ENCODE measurements at regions not wholly inside any gene's neighbourhood (a gene's known extent, or its start where the extent isn't known, plus 50 kb on each side); places are given as distances from the start of the nearest gene placed in this dataset.
"Not testable (repeated sequence)": the region's sequence is repeated elsewhere in the genome, so short reads cannot be mapped to it uniquely, and the experiment has no call there.

DNA sequence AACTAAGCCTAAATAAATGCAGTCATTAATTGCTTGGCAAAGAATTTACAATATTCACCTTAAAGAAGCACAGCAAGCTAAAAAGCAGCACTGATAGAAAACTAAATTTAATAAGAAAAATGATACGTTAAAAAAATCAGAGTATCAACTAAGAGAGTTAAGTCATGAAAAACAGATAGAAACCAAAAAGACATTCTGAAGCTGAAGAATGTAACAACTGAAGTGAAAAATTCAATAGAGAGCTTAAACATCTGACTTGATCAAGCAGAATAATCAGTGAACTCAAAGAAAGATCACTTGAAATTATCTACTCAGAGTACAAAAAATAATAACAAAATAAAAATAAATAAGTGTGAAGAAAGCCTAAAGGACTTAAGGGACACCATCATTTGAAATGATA is 588.0 kb upstream of the HS3ST1 start:
- H2AFZ ChIP-seq (ENCODE audit: insufficient read depth, low read depth, low read length, poor library complexity, severe bottlenecking), result no peak overlapping the region
- H3K27me3 ChIP-seq (replicated peaks in 1 of 4; ENCODE audit: control extremely low read depth in 1 of 4, control insufficient read depth in 3 of 4, insufficient read depth in 4 of 4, low read length in 3 of 4), result no peaks in the 10 kb centered on the region
- no peaks in the 10 kb centered on the region for H3K4me1 Mint-ChIP-seq
- no peak overlapping the region for H3K9ac ChIP-seq (ENCODE audit: low read length)
- H3K4me3 Mint-ChIP-seq, result no peak overlapping the region
- ATAC-seq (ENCODE audit: low read depth) (no peak), DNase-seq (no peak)
- no peaks in the 10 kb centered on the region for H3K36me3 ChIP-seq (replicated peaks in 1 of 2; ENCODE audit: control extremely low read depth in 1 of 2, control insufficient read depth in 1 of 2, extremely low read depth in 1 of 2, insufficient read depth in 2 of 2, low read length in 1 of 2)
- intact Hi-C loops (cut with micrococcal nuclease), result no loop called here
- no peak overlapping the region for H3K27ac Mint-ChIP-seq
- H3K4me2 ChIP-seq (replicated peaks; ENCODE audit: low read depth, low read length, poor library complexity, severe bottlenecking), result no peak overlapping the region
- H3K27me3 Mint-ChIP-seq, result no peaks in the 10 kb centered on the region
- H4K20me1 ChIP-seq (ENCODE audit: control insufficient read depth, insufficient read depth, low read length, poor library complexity, severe bottlenecking), result no peaks in the 10 kb centered on the region
- H3K9me3 Mint-ChIP-seq (ENCODE audit: insufficient read depth), result peaks cover 6% of the 10 kb centered on the region
- ChIA-PET POLR2A (no interaction called here), CTCF (no interaction called here)
- no CpG with 5 or more reads among the region's 1 CpG for WGBS (ENCODE audit: insufficient coverage)
- peaks cover 3 to 7% (median 7%) of the 10 kb centered on the region in 3 donors for H3K9me3 ChIP-seq (ENCODE audit: control extremely low read depth in 1 of 3, control insufficient read depth in 2 of 3, insufficient read depth in 1 of 3, low read length in 2 of 3)
- no peaks in the 10 kb centered on the region for H3K79me2 ChIP-seq (ENCODE audit: control insufficient read depth, insufficient read depth, low read length)
- TF ChIP-seq EZH2 (IDR thresholded peaks at IDR 0.05; ENCODE audit: borderline replicate concordance, insufficient read depth, low read depth, low read length, poor library complexity, severe bottlenecking), result no peak
- TF ChIP-seq, protein P1, sequence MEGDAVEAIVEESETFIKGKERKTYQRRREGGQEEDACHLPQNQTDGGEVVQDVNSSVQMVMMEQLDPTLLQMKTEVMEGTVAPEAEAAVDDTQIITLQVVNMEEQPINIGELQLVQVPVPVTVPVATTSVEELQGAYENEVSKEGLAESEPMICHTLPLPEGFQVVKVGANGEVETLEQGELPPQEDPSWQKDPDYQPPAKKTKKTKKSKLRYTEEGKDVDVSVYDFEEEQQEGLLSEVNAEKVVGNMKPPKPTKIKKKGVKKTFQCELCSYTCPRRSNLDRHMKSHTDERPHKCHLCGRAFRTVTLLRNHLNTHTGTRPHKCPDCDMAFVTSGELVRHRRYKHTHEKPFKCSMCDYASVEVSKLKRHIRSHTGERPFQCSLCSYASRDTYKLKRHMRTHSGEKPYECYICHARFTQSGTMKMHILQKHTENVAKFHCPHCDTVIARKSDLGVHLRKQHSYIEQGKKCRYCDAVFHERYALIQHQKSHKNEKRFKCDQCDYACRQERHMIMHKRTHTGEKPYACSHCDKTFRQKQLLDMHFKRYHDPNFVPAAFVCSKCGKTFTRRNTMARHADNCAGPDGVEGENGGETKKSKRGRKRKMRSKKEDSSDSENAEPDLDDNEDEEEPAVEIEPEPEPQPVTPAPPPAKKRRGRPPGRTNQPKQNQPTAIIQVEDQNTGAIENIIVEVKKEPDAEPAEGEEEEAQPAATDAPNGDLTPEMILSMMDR (IDR thresholded peaks at IDR 0.05), result no peak
- H3K27ac ChIP-seq (ENCODE audit: low read length in 2 of 2), result no peak overlapping the region
- no peaks in the 10 kb centered on the region for H3K4me1 ChIP-seq (ENCODE audit: control insufficient read depth in 2 of 2, insufficient read depth in 2 of 2, low read length in 2 of 2)
- no peak overlapping the region for H3K4me3 ChIP-seq (ENCODE audit: control extremely low read depth in 1 of 5, extremely low read depth in 1 of 5, insufficient read depth in 1 of 5, low read depth in 2 of 5, low read length in 4 of 5)

GRCh38 chr4:12005471-12005870 is 576.8 kb upstream of the HS3ST1 start:
- Mint-ChIP-seq H3K4me3 (no peak overlapping the region), H3K9me3 (ENCODE audit: insufficient read depth) (peaks cover 5% of the 10 kb centered on the region), H3K27me3 (no peaks in the 10 kb centered on the region), H3K4me1 (no peaks in the 10 kb centered on the region), H3K27ac (no peak overlapping the region)
- Histone ChIP-seq H3K9me3 (ENCODE audit: control extremely low read depth in 1 of 3, control insufficient read depth in 2 of 3, insufficient read depth in 1 of 3, low read length in 2 of 3) (peaks cover 0 to 5% (median 1%) of the 10 kb centered on the region in 3 donors), H3K4me1 (ENCODE audit: control insufficient read depth in 2 of 2, insufficient read depth in 2 of 2, low read length in 2 of 2) (no peaks in the 10 kb centered on the region), H3K36me3 (replicated peaks in 1 of 2; ENCODE audit: control extremely low read depth in 1 of 2, control insufficient read depth in 1 of 2, extremely low read depth in 1 of 2, insufficient read depth in 2 of 2, low read length in 1 of 2) (no peaks in the 10 kb centered on the region), H3K27me3 (replicated peaks in 1 of 4; ENCODE audit: control extremely low read depth in 1 of 4, control insufficient read depth in 3 of 4, insufficient read depth in 4 of 4, low read length in 3 of 4) (no peaks in the 10 kb centered on the region), H3K4me3 (ENCODE audit: control extremely low read depth in 1 of 5, extremely low read depth in 1 of 5, insufficient read depth in 1 of 5, low read depth in 2 of 5, low read length in 4 of 5) (no peak overlapping the region), H2AFZ (ENCODE audit: insufficient read depth, low read depth, low read length, poor library complexity, severe bottlenecking) (no peak overlapping the region), H3K27ac (ENCODE audit: low read length in 2 of 2) (no peak overlapping the region), H3K4me2 (replicated peaks; ENCODE audit: low read depth, low read length, poor library complexity, severe bottlenecking) (no peak overlapping the region), H3K79me2 (ENCODE audit: control insufficient read depth, insufficient read depth, low read length) (no peaks in the 10 kb centered on the region), H4K20me1 (ENCODE audit: control insufficient read depth, insufficient read depth, low read length, poor library complexity, severe bottlenecking) (no peaks in the 10 kb centered on the region), H3K9ac (ENCODE audit: low read length) (no peak overlapping the region)
- ChIA-PET CTCF (no interaction called here), POLR2A (no interaction called here)
- intact Hi-C loops (cut with micrococcal nuclease), result no loop called here
- ATAC-seq (ENCODE audit: low read depth) (no peak), DNase-seq (no peak)
- TF ChIP-seq, protein P1 (IDR thresholded peaks at IDR 0.05), result no peak
- TF ChIP-seq EZH2 (IDR thresholded peaks at IDR 0.05; ENCODE audit: borderline replicate concordance, insufficient read depth, low read depth, low read length, poor library complexity, severe bottlenecking), result no peak

- H3K4me3 Mint-ChIP-seq; CTCF ChIA-PET; intact Hi-C loops (cut with micrococcal nuclease); H3K4me1 ChIP-seq (ENCODE audit: control insufficient read depth in 2 of 2, insufficient read depth in 2 of 2, low read length in 2 of 2); H3K9me3 Mint-ChIP-seq (ENCODE audit: insufficient read depth); H3K27me3 ChIP-seq (replicated peaks in 1 of 4; ENCODE audit: control extremely low read depth in 1 of 4, control insufficient read depth in 3 of 4, insufficient read depth in 4 of 4, low read length in 3 of 4); H3K27me3 Mint-ChIP-seq; ATAC-seq (ENCODE audit: low read depth); H3K4me3 ChIP-seq (ENCODE audit: control extremely low read depth in 1 of 5, extremely low read depth in 1 of 5, insufficient read depth in 1 of 5, low read depth in 2 of 5, low read length in 4 of 5); H4K20me1 ChIP-seq (ENCODE audit: control insufficient read depth, insufficient read depth, low read length, poor library complexity, severe bottlenecking); POLR2A ChIA-PET; H3K27ac Mint-ChIP-seq; H3K9ac ChIP-seq (ENCODE audit: low read length); H3K4me1 Mint-ChIP-seq; H3K79me2 ChIP-seq (ENCODE audit: control insufficient read depth, insufficient read depth, low read length); H2AFZ ChIP-seq (ENCODE audit: insufficient read depth, low read depth, low read length, poor library complexity, severe bottlenecking); DNase-seq; H3K4me2 ChIP-seq (replicated peaks; ENCODE audit: low read depth, low read length, poor library complexity, severe bottlenecking); H3K36me3 ChIP-seq (replicated peaks in 1 of 2; ENCODE audit: control extremely low read depth in 1 of 2, control insufficient read depth in 1 of 2, extremely low read depth in 1 of 2, insufficient read depth in 2 of 2, low read length in 1 of 2); H3K27ac ChIP-seq (ENCODE audit: low read length in 2 of 2): not testable (repeated sequence)
- 96% methylated on average over 3 of the region's 5 CpGs for WGBS (ENCODE audit: insufficient coverage)
- peaks cover 3 to 13% (median 7%) of the 10 kb centered on the region in 3 donors for H3K9me3 ChIP-seq (ENCODE audit: control extremely low read depth in 1 of 3, control insufficient read depth in 2 of 3, insufficient read depth in 1 of 3, low read length in 2 of 3)
Observed at GRCh38 chr4:11996581-11996980, 567.9 kb upstream of the HS3ST1 start.

Data from B cell (primary cell).